Endothelial cell of umbilical vein (primary cell): ENCODE measurements at regions not wholly inside any gene's neighbourhood (a gene's known extent, or its start where the extent isn't known, plus 50 kb on each side); places are given as distances from the start of the nearest gene placed in this dataset.

ENCODE experiments used
- BruUV-seq: library from RNA; stranded (reverse); fragments of 400-500 nt; replicated peaks from 2 replicates; lab custom pipeline; 2021; lab: Mats Ljungman, UMichigan
- CTCF ChIA-PET: fragments of 300-600, 350-600 bp; sonication (Branson Sonifier 250); formaldehyde crosslinking; loops from one replicate; lab custom pipeline; 2021; ENCODE audit warnings: antibody characterized with exemption, inconsistent platforms; lab: Charles Lee
- POLR2A ChIA-PET: fragments of 300-600, 350-600 bp; sonication (Branson Sonifier 250); formaldehyde crosslinking; loops from one replicate; lab custom pipeline; 2021; ENCODE audit warnings: antibody characterized with exemption, inconsistent platforms; lab: Charles Lee
- DNase-seq: peaks from one replicate; pipeline ENCODE4 v3.0.0-alpha.2; 2011; ENCODE audit warnings: low read depth, low spot score
- FAIRE-seq: peaks from 2 replicates; lab custom pipeline; 2011; peaks lifted over from hg19 to GRCh38; lab: Jason Lieb, UNC
- H2AFZ ChIP-seq: 2 replicates; pipeline ENCODE4 v1.6.0; 2012; ENCODE audit warnings: low read depth, low read length, control low read depth, inconsistent platforms
- H3K27ac ChIP-seq: 2 replicates; pipeline ENCODE4 v1.5.1; 2011; ENCODE audit warnings: low read depth, mild to moderate bottlenecking, control low read depth, low read length, moderate library complexity; ENCODE audit not compliant: insufficient read depth
- H3K27me3 ChIP-seq, 2 experiments: 2 replicates each; pipeline versions ENCODE4 v1.6.0 to v1.6.1; 2011; ENCODE audit warnings: low read length in 2 of 2, mixed read lengths in 1 of 2; ENCODE audit not compliant: control insufficient read depth in 2 of 2, insufficient read depth in 2 of 2
- H3K36me3 ChIP-seq, 2 experiments: 2 replicates in 1 of 2; 3 replicates in 1 of 2; pipeline ENCODE4 v1.5.1; 2011; ENCODE audit warnings: low read length in 2 of 2, mild to moderate bottlenecking in 1 of 2, moderate library complexity in 1 of 2; ENCODE audit not compliant: control insufficient read depth in 2 of 2, insufficient read depth in 2 of 2; ENCODE audit errors: extremely low read depth in 1 of 2
- H3K4me1 ChIP-seq: 3 replicates; pipeline ENCODE4 v1.5.1; 2011; ENCODE audit warnings: mild to moderate bottlenecking, low read length; ENCODE audit not compliant: control insufficient read depth, insufficient read depth; ENCODE audit errors: extremely low read depth
- H3K4me2 ChIP-seq: 2 replicates; pipeline ENCODE4 v1.6.1; 2011; ENCODE audit warnings: low read length, control low read depth, mixed read lengths; ENCODE audit not compliant: insufficient read depth
- H3K4me3 ChIP-seq, 3 experiments: fragments of 200-600 bp in 1 of 3; sonication (generic), shearing (Covaris generic) in 1 of 3; replicated peaks in 1 of 3; 2 replicates each; pipeline ENCODE4 v1.5.1; 2011 to 2016; ENCODE audit warnings: control low read depth in 3 of 3, low read length in 3 of 3, mild to moderate bottlenecking in 2 of 3, inconsistent platforms in 1 of 3, low read depth in 1 of 3, moderate library complexity in 1 of 3; ENCODE audit not compliant: insufficient read depth in 1 of 3
- H3K79me2 ChIP-seq: 2 replicates; pipeline ENCODE4 v1.6.0; 2012; ENCODE audit warnings: low read length, inconsistent platforms; ENCODE audit not compliant: control insufficient read depth, insufficient read depth
- H3K9ac ChIP-seq: replicated peaks from 2 replicates; pipeline ENCODE3; 2011; ENCODE audit warnings: low read length, control low read depth; ENCODE audit not compliant: insufficient read depth; ENCODE audit errors: extremely low read depth
- H3K9me1 ChIP-seq: replicated peaks from 3 replicates; pipeline ENCODE4 v1.6.0; 2011; ENCODE audit warnings: mild to moderate bottlenecking, low read length; ENCODE audit not compliant: control insufficient read depth, insufficient read depth; ENCODE audit errors: extremely low read depth
- H3K9me3 ChIP-seq: replicated peaks from 2 replicates; pipeline ENCODE4 v1.5.1; 2012; ENCODE audit warnings: low read length, inconsistent platforms; ENCODE audit not compliant: control insufficient read depth, insufficient read depth
- H4K20me1 ChIP-seq: replicated peaks from 2 replicates; pipeline ENCODE3; 2011; ENCODE audit warnings: mild to moderate bottlenecking, low read length; ENCODE audit not compliant: control insufficient read depth, insufficient read depth; ENCODE audit errors: extremely low read depth
- EZH2 ChIP-seq: IDR thresholded peaks from 2 replicates; pipeline ENCODE4 v1.6.1; 2012; ENCODE audit warnings: borderline replicate concordance, low read depth, mild to moderate bottlenecking, moderate library complexity, low read length, inconsistent platforms; ENCODE audit not compliant: severe bottlenecking
- FOS ChIP-seq: IDR thresholded peaks from 2 replicates; pipeline ENCODE4 v1.6.1; 2011; ENCODE audit warnings: mild to moderate bottlenecking, low read length, moderate library complexity, borderline replicate concordance; ENCODE audit not compliant: insufficient read depth
- GATA2 ChIP-seq: IDR thresholded peaks from 2 replicates; pipeline ENCODE4 v1.7.0; 2011; ENCODE audit warnings: low read depth, mild to moderate bottlenecking, moderate library complexity, mixed read lengths, low read length; ENCODE audit not compliant: insufficient read length, insufficient read depth
- JUN ChIP-seq: IDR thresholded peaks from 2 replicates; pipeline ENCODE4 v1.6.1; 2011; ENCODE audit warnings: borderline replicate concordance, low read depth; ENCODE audit not compliant: insufficient read length, insufficient read depth
- MYC ChIP-seq: IDR thresholded peaks from one replicate; pipeline ENCODE4 v1.6.1; 2011; ENCODE audit warnings: mild to moderate bottlenecking, low read depth, low read length
- POLR2A ChIP-seq: IDR thresholded peaks from 2 replicates; pipeline ENCODE4 v1.6.1; 2012; ENCODE audit warnings: low read depth, mild to moderate bottlenecking, control low read depth, low read length
- POLR2AphosphoS5 ChIP-seq: IDR thresholded peaks from 2 replicates; pipeline ENCODE4 v1.6.1; 2012; ENCODE audit warnings: low read depth, mild to moderate bottlenecking, control low read depth, low read length, moderate library complexity; ENCODE audit not compliant: insufficient read depth
- dilution Hi-C: fragments of 300-500 bp; cut with MboI; formaldehyde crosslinking; loops from one replicate; pipeline ENCODE4 v1.15.0; 2019; ENCODE audit warnings: low sequenced_read_pairs; ENCODE audit not compliant: extremely low pct_ligation_motif_present
- intact Hi-C: fragments of 100-400 bp; cut with micrococcal nuclease; formaldehyde crosslinking; loops from one replicate; pipeline ENCODE4 v1.10.0; 2022
- TF ChIP-seq, protein P1 (sequence below): IDR thresholded peaks from 2 replicates; pipeline ENCODE4 v1.6.1; 2011; ENCODE audit not compliant: insufficient read depth, insufficient read length
- TF ChIP-seq, protein P2 (sequence below), 2 donors: IDR thresholded peaks; 1 replicate in 1 of 2; 2 replicates in 1 of 2; pipeline ENCODE4 v1.5.1; 2011; ENCODE audit warnings: low read length in 2 of 2, mild to moderate bottlenecking in 2 of 2, moderate library complexity in 2 of 2, control low read depth in 1 of 2, inconsistent platforms in 1 of 2, low read depth in 1 of 2; ENCODE audit not compliant: insufficient read depth in 1 of 2; ENCODE audit errors: extremely low read depth in 1 of 2

DNA sequence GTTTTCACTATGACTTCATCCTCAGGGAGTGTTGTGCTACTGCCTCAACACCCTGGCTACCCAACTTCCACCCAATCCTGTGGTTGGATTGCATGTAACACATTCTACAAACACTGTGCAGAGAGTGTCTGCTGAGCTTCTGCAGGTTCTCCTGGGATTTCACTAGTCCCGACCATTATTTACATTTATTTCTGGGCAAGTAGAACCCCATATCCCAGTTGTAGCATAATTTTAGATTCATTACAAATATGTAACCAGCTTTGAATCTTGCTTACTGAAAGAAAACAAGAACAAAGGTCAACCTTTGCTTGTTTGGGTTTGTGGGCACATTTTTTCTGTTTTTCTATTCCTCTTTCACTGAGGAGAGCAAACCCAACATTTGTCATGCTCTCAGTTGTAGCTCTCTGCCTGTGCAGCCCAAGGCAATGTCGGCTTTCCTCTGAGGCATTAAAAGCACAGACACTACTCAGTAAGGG, 2036.1 kb upstream of the LRRTM1 start:
- Histone ChIP-seq H3K36me3 (no peaks in the 10 kb centered on the region), H3K9ac (no peak overlapping the region), H3K79me2 (no peaks in the 10 kb centered on the region), H3K4me3 (no peak overlapping the region), H3K27me3 (no peaks in the 10 kb centered on the region), H3K9me3 (no peaks in the 10 kb centered on the region), H4K20me1 (no peaks in the 10 kb centered on the region), H3K9me1 (no peaks in the 10 kb centered on the region), H3K4me2 (no peak overlapping the region), H3K4me1 (no peaks in the 10 kb centered on the region), H2AFZ (no peak overlapping the region), H3K27ac (no peak overlapping the region)
- BruUV-seq, result no TSS peak
- no peak for FAIRE-seq
- ChIA-PET POLR2A (no interaction called here), CTCF (no interaction called here)
- TF ChIP-seq GATA2 (no peak), JUN (no peak), POLR2A (no peak), FOS (no peak), EZH2 (no peak), POLR2AphosphoS5 (no peak), MYC (no peak)
- TF ChIP-seq, protein P1, sequence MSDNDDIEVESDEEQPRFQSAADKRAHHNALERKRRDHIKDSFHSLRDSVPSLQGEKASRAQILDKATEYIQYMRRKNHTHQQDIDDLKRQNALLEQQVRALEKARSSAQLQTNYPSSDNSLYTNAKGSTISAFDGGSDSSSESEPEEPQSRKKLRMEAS, result no peak
- TF ChIP-seq, protein P2, sequence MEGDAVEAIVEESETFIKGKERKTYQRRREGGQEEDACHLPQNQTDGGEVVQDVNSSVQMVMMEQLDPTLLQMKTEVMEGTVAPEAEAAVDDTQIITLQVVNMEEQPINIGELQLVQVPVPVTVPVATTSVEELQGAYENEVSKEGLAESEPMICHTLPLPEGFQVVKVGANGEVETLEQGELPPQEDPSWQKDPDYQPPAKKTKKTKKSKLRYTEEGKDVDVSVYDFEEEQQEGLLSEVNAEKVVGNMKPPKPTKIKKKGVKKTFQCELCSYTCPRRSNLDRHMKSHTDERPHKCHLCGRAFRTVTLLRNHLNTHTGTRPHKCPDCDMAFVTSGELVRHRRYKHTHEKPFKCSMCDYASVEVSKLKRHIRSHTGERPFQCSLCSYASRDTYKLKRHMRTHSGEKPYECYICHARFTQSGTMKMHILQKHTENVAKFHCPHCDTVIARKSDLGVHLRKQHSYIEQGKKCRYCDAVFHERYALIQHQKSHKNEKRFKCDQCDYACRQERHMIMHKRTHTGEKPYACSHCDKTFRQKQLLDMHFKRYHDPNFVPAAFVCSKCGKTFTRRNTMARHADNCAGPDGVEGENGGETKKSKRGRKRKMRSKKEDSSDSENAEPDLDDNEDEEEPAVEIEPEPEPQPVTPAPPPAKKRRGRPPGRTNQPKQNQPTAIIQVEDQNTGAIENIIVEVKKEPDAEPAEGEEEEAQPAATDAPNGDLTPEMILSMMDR (IDR thresholded peaks at IDR 0.05; ENCODE audit: extremely low read depth in 1 of 2, insufficient read depth in 1 of 2, low read depth in 1 of 2, low read length in 2 of 2), result no peak
- dilution Hi-C loops, result no loop called here
- intact Hi-C loops, result no loop called here
- DNase-seq, result no peak
